GM19372 (cell line): ENCODE measurements at regions not wholly inside any gene's neighbourhood (a gene's known extent, or its start where the extent isn't known, plus 50 kb on each side); places are given as distances from the start of the nearest gene placed in this dataset.
"Not testable (repeated sequence)": the region's sequence is repeated elsewhere in the genome, so short reads cannot be mapped to it uniquely, and the experiment has no call there.

ENCODE experiments used
- ATAC-seq: cut with Tn5 transposase; IDR thresholded peaks from one replicate; pipeline ENCODE4 v1.9.1; 2021; ENCODE audit warnings: mild to moderate bottlenecking, low read depth, moderate library complexity; ENCODE audit not compliant: unreplicated experiment

DNA sequence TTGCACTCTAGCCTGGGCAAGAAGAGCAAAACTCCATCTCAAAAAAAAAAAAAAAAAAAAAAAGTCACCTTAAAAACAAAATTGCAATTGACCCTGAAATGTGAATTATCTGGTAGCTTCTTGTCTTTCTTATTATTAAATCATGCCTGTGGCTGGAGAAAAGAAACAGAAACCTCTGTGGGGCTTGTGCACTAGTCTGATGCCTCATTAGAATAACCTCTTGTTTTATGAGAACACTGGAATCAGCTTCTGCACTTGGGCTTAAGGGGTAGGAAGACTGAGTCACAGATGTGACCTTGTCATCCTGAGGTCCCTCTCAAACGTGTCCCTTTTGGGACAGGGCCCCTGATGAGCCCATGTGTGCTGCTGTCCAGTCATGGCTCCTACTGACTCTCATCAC is 237.9 kb downstream of the DACT1 start:
- ATAC-seq = no peak

DNA sequence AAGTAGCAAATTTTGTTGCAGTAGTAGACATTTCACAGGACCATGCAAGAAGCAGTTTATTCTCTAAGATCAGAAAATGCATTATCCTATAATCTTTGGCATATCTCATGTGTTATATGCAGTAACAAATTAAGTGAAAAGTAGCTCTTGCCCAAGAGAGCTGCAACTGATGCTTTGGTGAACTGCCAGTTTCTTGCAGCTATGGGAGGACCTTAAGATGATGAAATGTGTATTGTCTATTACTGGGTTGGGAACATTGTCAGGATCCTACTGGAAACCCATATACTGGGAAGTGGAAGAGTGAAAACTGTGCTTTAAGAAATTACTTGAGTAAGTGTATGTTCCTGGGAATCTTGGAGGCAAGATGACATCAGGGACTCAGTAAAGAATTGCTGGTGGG is 238.8 kb downstream of the DACT1 start:
- ATAC-seq = no peak

DNA sequence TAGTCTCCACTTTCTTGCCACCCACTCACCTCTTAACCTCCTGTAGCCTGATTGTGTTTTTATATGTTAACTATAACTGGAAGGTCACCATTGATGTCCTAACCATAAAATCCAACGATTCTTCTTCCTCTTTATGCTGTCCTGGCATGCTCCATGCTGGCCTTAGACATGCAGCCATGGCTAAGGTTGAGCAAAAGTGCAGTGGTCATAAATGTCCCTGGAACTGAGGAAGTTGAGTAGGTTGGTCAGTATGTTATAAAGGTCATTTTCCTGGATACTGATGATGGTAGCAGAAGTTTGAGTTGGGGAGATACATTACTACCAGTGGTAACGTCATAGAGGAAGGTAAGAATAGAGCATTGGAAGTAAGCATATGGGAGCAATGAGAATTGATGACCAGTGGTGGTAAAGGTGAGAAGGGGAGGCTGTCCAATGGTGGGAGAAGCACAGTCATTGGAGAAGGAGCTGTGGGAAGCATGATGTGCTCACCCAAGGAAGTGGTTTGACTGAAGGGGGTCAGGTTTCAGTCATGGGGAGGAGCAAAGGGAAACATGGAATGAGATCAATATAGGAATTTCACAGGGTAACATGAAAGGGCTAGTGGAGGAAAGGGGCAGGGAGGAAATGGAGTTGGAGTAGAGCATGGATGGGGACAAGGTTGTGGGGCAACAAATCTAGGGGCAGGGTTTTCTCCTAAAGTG is 240.8 kb downstream of the DACT1 start:
- no peak for ATAC-seq

DNA sequence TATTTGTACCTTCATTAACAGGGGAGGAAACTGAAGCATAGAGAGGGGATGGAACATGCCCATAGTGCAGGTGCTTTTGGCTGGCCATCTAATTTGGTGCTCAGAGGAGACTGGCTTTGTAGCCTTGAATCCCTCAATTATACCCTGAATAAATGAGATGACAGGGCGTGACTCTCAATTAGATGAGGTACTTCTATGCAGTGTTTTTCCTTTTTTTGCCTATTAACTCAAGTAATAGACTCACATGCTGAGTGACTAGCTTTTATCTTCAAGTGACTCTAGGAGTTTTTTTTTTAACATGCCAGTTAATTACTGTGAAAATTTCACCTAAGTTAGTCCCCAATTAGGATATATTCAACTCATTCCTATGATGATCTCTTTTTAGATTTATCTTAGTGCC is 243.7 kb downstream of the DACT1 start:
- no peak for ATAC-seq

DNA sequence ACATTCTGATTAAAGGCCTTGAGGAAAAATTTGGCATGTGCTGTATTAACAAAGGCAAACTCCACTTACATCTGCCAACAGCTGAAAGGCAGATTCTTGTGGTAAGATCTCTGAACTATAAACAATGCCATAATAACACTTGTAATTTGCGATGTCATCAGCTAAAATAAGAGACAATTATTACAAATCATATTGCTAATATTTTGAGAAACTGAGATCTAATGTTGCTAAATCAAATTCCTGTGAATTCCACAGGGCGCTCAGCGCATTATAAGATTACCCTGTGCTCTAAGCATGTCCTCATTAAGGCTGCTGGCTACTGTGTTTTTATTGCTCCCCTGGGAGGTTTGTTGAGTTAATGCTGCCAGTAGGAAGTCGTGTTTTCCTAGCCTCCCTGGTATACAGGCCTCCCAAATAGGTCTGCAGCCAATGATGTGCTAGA is 244.8 kb downstream of the DACT1 start:
- no peak for ATAC-seq

DNA sequence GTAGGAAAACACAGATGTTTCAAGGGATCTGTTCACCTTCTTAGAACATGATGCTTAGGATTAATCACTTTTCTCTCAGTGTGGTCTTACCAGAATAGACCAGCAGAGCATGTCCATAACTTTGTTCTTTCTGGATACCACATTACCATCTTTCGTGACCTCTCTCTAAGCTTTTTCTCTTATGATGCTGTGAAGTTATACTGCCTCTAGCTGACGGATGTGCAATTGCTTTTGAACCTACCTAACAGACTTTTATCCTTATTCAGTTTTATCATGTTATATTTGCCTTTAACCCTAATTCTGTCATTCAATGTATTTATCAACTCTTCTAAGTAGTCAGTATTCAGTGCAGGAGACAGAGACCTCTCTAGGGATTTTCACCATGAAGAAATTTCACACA is 246.7 kb downstream of the DACT1 start:
- no peak for ATAC-seq

DNA sequence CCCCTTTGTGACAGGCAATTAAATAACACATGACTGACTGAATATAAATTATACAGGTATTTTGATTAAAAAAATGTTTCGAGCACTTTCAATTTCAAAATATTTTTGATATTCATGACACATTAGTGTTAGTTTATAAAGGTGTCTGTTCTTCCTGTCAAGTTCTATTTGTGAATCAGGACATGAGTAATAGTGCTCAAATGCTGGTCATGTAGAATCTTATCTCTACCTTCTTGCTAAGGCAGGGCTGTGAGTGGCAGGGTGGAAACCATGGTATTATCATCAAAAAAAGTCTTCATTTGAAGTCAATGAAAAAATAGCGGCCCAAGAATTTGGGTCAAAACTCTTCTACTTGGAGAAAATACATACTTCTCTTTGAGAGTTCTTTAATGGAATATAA is 250.2 kb downstream of the DACT1 start:
- ATAC-seq = no peak

DNA sequence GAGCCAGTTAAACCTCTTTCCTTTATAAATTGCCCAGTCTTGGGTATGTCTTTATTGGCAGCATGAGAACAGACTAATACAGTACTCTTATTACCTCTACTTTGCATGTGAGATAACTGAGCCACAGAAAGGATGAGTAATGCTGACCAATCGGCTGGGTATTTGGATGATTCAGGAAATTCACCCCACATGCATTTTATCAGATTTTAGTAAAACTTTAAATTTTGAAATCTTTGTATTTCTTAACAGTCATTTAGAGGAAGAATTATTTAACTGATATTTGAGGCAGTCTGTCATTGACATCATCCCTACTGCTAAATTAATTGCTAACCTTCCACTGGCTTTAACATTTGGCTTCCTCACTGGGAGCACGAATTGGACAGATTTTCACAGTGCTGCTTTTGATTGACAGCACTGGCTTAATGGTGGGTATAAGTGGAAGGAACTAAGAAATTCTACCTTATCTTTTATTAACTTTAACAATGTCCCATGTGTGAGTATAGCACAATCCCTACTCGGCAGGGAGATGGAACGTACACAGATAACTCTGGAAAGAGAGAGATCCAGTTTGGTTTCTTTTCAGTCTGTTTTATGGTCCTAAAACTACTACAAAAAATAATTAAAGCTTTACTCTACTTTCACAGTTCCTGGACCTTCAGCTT is 261.0 kb downstream of the DACT1 start:
- no peak for ATAC-seq

DNA sequence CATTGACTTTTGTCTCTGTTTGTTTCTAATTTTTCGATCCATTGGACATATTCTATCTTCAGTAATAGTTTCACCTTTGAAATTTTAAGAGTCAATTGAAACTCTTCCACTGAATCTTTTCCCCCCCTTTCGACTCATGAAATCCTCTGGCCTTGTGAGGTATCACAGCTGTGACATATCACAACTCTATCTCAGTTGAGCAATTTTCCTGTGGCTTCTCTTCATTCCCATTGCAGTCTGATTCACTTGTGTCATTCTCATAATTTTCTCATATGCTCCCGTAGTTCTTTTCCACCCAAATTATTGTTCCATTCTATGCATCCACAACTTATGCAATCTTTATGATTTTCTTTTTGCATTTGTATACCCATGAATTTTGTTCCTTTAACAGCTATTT is 261.6 kb downstream of the DACT1 start:
- ATAC-seq = no peak

DNA sequence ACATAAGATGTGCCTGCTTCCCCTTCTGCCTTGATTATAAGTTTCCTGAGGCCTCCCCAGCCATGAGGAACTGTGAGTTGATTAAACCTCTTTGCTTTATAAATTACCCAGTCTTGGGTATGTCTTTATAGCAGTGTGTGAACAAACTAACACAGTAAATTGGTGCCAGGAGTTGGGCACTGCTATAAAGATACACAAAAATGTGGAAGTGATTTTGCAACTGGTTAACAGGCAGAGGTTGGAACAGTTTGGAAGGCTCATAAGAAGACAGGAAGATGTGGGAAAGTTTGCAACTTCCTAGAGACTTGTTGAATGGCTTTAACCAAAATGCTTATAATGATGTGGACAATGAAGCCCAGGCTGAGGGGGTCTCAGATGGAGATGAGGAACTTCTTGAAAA is 264.1 kb downstream of the DACT1 start:
- ATAC-seq = no peak

DNA sequence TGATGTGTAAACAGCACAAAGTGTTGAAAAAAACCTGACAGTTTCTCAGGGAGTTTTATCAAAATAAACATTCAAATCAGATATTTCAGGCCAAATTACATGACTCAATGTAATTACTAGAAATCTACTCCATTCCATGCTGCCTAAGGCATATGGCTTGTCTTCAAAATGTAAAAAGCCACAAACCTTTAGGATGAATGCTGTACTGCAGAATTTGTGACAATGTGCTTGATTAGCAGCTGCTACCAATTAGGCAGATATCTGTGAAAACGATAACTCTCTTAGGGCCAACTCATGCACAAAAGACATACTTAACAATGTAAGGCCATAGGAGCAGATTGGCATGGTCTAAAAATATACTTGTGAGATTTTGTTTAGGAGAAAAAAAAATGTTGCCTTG is 267.0 kb downstream of the DACT1 start:
- ATAC-seq = no peak

DNA sequence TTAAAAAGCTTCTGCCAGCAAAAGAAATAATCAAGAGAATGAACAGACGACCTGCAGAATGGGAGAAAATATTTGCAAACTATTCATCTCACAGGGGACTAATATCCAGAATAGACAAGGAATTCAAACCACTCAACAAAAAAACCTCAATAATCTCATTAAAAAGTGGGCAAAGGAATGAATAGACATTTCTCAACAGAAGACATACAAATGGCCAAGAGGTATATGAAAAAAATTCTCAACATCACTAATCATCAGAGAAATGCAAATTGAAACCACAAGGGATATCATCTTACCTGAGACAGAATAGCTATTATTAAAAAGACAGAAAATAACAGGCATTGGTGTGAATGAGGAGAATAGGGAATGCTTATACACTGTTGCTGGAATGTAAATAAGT is 270.0 kb downstream of the DACT1 start:
- ATAC-seq = no peak

DNA sequence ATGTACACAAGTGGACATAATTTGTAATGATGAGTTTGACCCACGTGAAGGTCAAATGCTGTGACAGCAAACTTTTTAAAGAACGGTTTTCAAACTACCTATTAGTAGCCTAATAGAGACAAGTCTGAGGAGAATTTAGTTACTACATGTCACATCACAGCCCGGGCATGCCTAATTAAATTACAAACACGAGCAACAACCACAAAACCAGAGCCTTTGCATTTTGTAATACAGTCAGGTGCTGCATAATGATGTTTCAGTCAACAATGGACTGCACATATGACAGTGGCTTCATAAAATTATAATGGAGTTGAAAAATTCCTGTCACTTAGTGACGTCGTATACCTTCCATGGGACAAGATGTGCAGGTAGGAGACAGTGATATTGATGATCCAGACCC is 274.5 kb downstream of the DACT1 start:
- ATAC-seq = no peak

DNA sequence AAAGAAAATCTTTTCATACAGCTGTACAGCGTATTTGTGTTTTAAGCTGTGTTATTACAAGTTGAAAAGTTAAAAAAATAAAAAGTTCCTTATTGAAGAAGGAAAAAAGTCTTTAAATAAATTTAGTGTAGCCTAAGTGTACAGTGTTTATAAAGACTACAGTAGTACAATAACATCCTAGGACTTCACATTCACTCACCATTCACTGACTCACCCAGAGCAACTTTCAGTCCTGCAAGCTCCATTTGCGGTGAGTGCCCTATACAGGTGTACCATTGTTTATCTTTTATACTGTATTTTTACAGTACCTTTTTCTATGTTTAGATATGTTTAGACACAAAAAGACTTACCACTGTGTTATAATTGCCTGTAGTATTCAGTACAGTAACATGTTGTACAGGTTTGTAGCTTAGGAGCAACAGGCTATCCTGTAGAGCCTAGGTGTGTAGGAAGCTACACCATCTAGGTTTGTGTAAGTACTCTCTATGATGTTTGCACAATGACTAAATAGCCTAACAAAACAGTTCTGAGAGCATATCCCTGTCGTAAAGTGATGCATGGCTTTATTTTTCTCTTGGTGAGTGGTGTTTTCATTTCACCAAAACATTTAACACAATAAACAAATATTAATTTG is 275.2 kb downstream of the DACT1 start:
- no peak for ATAC-seq

DNA sequence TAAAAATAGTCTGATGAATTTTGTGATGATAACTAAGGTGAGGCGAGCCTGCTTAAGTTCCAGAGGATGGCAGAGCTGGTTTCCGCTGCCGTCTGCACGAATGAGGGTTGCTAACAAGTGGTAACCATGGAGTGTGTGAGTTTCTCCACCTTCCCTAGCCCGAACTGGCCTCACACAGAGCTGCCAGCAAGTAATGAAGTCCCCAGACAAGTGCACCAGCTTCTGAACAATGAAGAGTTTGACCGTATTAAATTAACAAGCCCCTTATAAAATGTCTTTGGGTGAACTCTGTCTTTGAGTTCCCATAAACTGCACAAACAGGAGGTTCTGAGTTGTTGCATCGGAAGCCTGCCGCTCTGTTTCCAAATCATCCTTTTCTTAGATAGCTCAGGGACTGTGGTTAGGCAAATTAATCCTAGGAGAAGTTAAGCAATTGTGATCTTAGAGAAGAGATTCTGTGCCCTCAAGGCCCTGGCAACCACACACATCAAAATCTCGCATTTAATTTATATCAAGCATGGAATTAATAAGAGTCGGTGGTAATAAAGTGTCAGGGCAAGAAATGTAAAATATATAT is 274.1 kb upstream of the DAAM1 start:
- no peak for ATAC-seq

DNA sequence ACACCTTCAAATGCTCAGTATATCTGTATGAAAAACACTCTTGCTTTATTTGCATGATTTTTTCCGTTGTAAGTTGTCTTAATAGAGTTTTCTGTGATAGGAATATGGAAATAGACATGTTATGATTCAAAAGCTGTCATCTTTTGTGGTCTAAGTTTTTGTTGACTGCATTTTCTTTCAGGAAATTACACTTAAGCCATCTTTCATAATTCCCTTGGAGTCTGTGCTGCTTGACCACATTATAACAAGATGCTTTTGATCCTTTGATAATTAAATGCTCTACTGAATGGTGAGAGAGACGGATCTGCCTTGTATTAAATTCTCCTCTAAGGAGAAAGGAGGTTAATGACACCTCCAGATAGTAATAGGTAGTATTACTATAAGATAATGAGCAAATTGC is 272.8 kb upstream of the DAAM1 start:
- no peak for ATAC-seq

DNA sequence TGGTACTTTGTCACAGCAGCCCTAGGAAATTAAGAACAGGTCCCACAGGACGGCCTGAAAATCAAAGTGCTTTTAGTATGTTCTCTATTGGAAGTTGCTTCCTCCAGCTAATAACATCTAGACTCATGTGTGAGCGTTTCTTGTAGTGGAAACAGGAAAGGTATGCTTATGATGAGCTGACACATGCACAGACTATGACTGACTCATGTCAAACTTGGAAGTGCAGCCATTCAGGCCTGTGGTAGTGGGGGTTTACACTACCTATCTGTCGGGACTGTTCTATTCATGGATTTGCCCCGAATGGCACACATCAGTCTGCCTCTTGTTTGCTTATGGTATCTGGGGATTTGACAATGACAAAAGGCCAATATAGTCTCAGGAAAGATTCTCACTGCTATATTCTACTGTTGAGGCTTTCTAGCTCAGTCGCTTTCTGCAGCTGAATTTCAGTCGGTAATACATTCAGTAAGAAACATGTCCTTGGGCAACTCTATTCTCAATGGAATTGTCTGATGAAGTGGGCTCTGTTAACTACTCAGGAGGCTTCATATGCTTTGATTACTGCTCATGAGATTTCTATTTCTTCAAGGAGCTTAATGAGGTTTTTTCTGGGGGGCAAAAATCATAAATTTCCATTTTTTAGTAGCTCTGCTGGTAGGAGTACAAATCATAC is 270.3 kb upstream of the DAAM1 start:
- ATAC-seq = no peak

DNA sequence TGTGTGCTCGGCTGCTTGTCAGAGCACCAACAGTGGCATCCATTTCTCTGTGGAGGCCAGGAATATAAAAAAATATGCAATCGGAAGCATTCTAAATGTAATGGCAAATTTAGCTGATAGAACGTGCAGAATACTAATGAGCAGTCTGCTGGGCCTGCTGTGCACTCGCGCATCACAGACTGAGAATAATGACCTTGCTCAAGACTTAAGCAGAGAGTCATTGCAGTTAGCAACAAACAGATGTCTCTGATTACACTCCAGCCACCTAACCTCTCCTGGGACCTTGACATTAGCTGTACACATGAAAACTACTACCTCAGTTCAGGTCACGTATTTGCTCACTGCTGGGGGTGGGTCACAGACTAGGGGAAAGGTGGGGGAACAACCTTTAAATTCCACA is 269.2 kb upstream of the DAAM1 start:
- no peak for ATAC-seq

DNA sequence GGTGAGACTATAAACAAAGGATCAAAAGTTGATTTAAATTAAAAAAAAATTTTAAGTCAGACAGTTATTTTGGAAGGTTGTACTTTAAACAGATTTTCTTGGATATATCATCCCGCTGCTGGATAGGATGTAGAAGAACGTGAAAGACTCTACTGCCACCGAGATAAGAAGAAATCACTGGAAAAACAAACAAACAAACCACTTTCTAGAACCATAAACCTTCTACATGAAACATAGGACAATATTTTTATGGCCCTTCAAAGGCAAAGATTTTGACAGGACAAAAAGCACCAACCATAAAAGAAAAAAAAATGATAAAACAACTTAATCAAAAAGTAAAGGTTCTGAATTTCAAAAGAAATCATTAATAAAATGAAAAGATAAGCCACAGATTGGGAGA is 268.2 kb upstream of the DAAM1 start:
- ATAC-seq = no peak

DNA sequence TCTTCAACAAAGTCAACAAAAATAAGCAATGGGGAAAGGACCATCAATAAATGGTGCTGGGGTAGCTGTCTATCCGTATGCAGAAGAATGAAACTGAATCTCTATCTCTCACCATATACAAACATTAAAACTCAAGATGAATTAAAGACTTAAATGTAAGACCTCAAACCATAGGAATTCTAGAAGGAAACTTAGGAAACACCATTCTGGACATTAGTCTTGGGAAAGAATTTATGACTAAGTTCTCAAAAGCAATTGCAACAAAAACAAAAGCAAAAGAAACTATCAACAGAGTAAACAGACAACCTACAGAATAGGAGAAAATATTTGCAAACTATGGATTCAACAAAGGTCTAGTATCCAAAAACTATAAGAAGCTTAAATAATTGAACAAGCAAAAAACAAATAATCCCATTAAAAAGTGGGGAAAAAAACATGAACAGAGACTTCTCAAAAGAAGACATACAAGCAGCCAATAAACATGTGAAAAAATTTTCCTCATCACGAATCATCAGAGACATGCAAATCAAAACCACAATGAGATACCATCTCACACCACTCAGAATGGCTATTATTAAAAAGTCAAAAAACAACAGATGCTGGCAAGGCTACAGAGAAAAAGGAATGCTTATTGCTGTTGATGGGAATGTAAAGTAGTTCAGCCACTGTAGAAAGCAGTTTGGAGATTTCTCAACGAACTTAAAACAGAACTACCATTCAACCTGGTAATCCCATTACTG is 266.1 kb upstream of the DAAM1 start:
- not testable (repeated sequence) for ATAC-seq
